ENCODE measurements at regions not wholly inside any gene's neighbourhood (a gene's known extent, or its start where the extent isn't known, plus 50 kb on each side); places are given as distances from the start of the nearest gene placed in this dataset.

GRCh38 chr12:76611533-76611932, 52.0 kb upstream of the OSBPL8 start:
- no peak for TF ChIP-seq CTCF (IDR thresholded peaks at IDR 0.05; ENCODE audit: extremely low read depth, low read depth, low read length)
- Histone ChIP-seq H3K9me3 (ENCODE audit: low read depth, low read length) (no peaks in the 10 kb centered on the region), H2AFZ (ENCODE audit: low read length) (peak overlapping the region; percentile 16), H3K4me1 (ENCODE audit: insufficient read depth, low read length) (no peaks in the 10 kb centered on the region), H3K79me2 (ENCODE audit: insufficient read depth, low read length) (no peaks in the 10 kb centered on the region), H3K27ac (ENCODE audit: low read depth, low read length) (peak overlapping the region; percentile 6), H4K20me1 (ENCODE audit: insufficient read depth, low read length) (no peaks in the 10 kb centered on the region), H3K4me3 (ENCODE audit: insufficient read depth, low read length) (no peak overlapping the region), H3K27me3 (ENCODE audit: insufficient read depth, low read length) (no peaks in the 10 kb centered on the region), H3K4me2 (ENCODE audit: insufficient read depth, low read length) (no peak overlapping the region), H3K36me3 (ENCODE audit: insufficient read depth, low read length) (no peaks in the 10 kb centered on the region)
- peak; percentile 73 for DNase-seq (ENCODE audit: insufficient read length, low spot score, missing footprints)

- no peak overlapping the region for H2AFZ ChIP-seq (ENCODE audit: low read length)
- no peaks in the 10 kb centered on the region for H3K9me3 ChIP-seq (ENCODE audit: low read depth, low read length)
- H4K20me1 ChIP-seq (ENCODE audit: insufficient read depth, low read length), result no peaks in the 10 kb centered on the region
- no peaks in the 10 kb centered on the region for H3K4me1 ChIP-seq (ENCODE audit: insufficient read depth, low read length)
- H3K36me3 ChIP-seq (ENCODE audit: insufficient read depth, low read length), result no peaks in the 10 kb centered on the region
- DNase-seq (ENCODE audit: insufficient read length, low spot score, missing footprints), result no peak
- H3K4me2 ChIP-seq (ENCODE audit: insufficient read depth, low read length), result no peak overlapping the region
- H3K79me2 ChIP-seq (ENCODE audit: insufficient read depth, low read length), result no peaks in the 10 kb centered on the region
- H3K27me3 ChIP-seq (ENCODE audit: insufficient read depth, low read length), result no peaks in the 10 kb centered on the region
- H3K27ac ChIP-seq (ENCODE audit: low read depth, low read length), result no peak overlapping the region
- H3K4me3 ChIP-seq (ENCODE audit: insufficient read depth, low read length), result no peak overlapping the region
- TF ChIP-seq CTCF (IDR thresholded peaks at IDR 0.05; ENCODE audit: extremely low read depth, low read depth, low read length), result no peak
Observed at GRCh38 chr12:76614364-76614763, 54.8 kb upstream of the OSBPL8 start.

GRCh38 chr12:76618031-76618430, 58.5 kb upstream of the OSBPL8 start:
- no peaks in the 10 kb centered on the region for H3K4me1 ChIP-seq (ENCODE audit: insufficient read depth, low read length)
- H3K4me3 ChIP-seq (ENCODE audit: insufficient read depth, low read length), result no peak overlapping the region
- no peak overlapping the region for H3K4me2 ChIP-seq (ENCODE audit: insufficient read depth, low read length)
- no peaks in the 10 kb centered on the region for H3K79me2 ChIP-seq (ENCODE audit: insufficient read depth, low read length)
- no peak for DNase-seq (ENCODE audit: insufficient read length, low spot score, missing footprints)
- no peaks in the 10 kb centered on the region for H4K20me1 ChIP-seq (ENCODE audit: insufficient read depth, low read length)
- H3K27me3 ChIP-seq (ENCODE audit: insufficient read depth, low read length), result no peaks in the 10 kb centered on the region
- no peak for TF ChIP-seq CTCF (IDR thresholded peaks at IDR 0.05; ENCODE audit: extremely low read depth, low read depth, low read length)
- H3K36me3 ChIP-seq (ENCODE audit: insufficient read depth, low read length), result no peaks in the 10 kb centered on the region
- no peak overlapping the region for H3K27ac ChIP-seq (ENCODE audit: low read depth, low read length)
- no peaks in the 10 kb centered on the region for H3K9me3 ChIP-seq (ENCODE audit: low read depth, low read length)
- no peak overlapping the region for H2AFZ ChIP-seq (ENCODE audit: low read length)

GRCh38 chr12:76621582-76622024, 62.0 kb upstream of the OSBPL8 start:
- H3K27ac ChIP-seq (ENCODE audit: low read depth, low read length), result no peak overlapping the region
- H4K20me1 ChIP-seq (ENCODE audit: insufficient read depth, low read length), result no peaks in the 10 kb centered on the region
- no peak overlapping the region for H3K4me3 ChIP-seq (ENCODE audit: insufficient read depth, low read length)
- H3K36me3 ChIP-seq (ENCODE audit: insufficient read depth, low read length), result no peaks in the 10 kb centered on the region
- no peak overlapping the region for H2AFZ ChIP-seq (ENCODE audit: low read length)
- TF ChIP-seq CTCF (IDR thresholded peaks at IDR 0.05; ENCODE audit: extremely low read depth, low read depth, low read length), result peak; percentile 91
- DNase-seq (ENCODE audit: insufficient read length, low spot score, missing footprints), result peak; percentile 87
- H3K79me2 ChIP-seq (ENCODE audit: insufficient read depth, low read length), result no peaks in the 10 kb centered on the region
- no peaks in the 10 kb centered on the region for H3K27me3 ChIP-seq (ENCODE audit: insufficient read depth, low read length)
- no peak overlapping the region for H3K4me2 ChIP-seq (ENCODE audit: insufficient read depth, low read length)
- H3K9me3 ChIP-seq (ENCODE audit: low read depth, low read length), result no peaks in the 10 kb centered on the region
- peaks cover 5% of the 10 kb centered on the region for H3K4me1 ChIP-seq (ENCODE audit: insufficient read depth, low read length)
